Activated T-helper 2 cell treated with anti-CD3 and anti-CD28 coated beads, Interferon-gamma antibody, Interleukin-2, Interleukin-4, amounts not matched to agents 10 μg/mL and 5 μg/mL and 100 μg/mL, durations not matched to agents 14 hours and 24 hours and 36 hours (primary cell): ENCODE measurements at regions not wholly inside any gene's neighbourhood (a gene's known extent, or its start where the extent isn't known, plus 50 kb on each side); places are given as distances from the start of the nearest gene placed in this dataset.
"Not testable (repeated sequence)": the region's sequence is repeated elsewhere in the genome, so short reads cannot be mapped to it uniquely, and the experiment has no call there.

Source experiments
- DNase-seq: peaks from one replicate; pipeline ENCODE4 v3.0.0; 2021; ENCODE audit warnings: low spot score
- H3K27ac Mint-ChIP-seq: one replicate; pipeline ENCODE4 v1.8.0; 2021; ENCODE audit warnings: mixed read lengths
- H3K27me3 Mint-ChIP-seq: one replicate; pipeline ENCODE4 v1.8.0; 2021; ENCODE audit warnings: low read depth, mixed read lengths
- H3K36me3 Mint-ChIP-seq: one replicate; pipeline ENCODE4 v1.8.0; 2021; ENCODE audit warnings: low read depth, mixed read lengths
- H3K4me1 Mint-ChIP-seq: one replicate; pipeline ENCODE4 v1.8.0; 2021; ENCODE audit warnings: low read depth, mixed read lengths
- H3K4me3 Mint-ChIP-seq: one replicate; pipeline ENCODE4 v1.8.0; 2021; ENCODE audit warnings: low read depth, mild to moderate bottlenecking, moderate library complexity, mixed read lengths
- H3K9me3 Mint-ChIP-seq: one replicate; pipeline ENCODE4 v1.8.0; 2021; ENCODE audit warnings: mixed read lengths
- intact Hi-C: fragments of 100-400 bp; cut with micrococcal nuclease; formaldehyde crosslinking; loops from one replicate; pipeline ENCODE4 v1.15.1; 2023

DNA sequence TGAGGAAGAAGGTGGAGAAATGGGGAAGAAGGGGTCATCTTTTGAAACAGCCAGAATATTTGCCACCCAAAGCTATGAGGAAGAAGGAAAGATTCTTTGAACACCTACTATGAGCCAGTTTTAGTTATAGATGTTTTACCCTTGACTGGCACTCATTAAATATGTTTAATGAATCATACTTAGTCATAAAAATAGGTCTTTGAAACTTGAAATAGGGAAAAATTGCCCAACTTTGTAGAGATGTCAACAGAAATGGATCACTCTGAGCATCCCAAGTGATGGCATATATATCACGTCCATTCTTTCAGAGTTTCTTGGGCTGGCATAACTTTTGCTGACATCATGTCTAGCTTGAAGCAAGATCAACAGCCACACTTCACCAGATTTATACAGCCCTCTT lies 263.5 kb downstream of the RPAP3 start:
- intact Hi-C loops, result no loop called here
- no peaks in the 10 kb centered on the region for H3K27me3 Mint-ChIP-seq
- H3K36me3 Mint-ChIP-seq, result no peaks in the 10 kb centered on the region
- DNase-seq, result no peak
- no peaks in the 10 kb centered on the region for H3K4me1 Mint-ChIP-seq
- no peak overlapping the region for H3K27ac Mint-ChIP-seq
- H3K4me3 Mint-ChIP-seq, result no peak overlapping the region
- H3K9me3 Mint-ChIP-seq, result peaks cover 50% of the 10 kb centered on the region

DNA sequence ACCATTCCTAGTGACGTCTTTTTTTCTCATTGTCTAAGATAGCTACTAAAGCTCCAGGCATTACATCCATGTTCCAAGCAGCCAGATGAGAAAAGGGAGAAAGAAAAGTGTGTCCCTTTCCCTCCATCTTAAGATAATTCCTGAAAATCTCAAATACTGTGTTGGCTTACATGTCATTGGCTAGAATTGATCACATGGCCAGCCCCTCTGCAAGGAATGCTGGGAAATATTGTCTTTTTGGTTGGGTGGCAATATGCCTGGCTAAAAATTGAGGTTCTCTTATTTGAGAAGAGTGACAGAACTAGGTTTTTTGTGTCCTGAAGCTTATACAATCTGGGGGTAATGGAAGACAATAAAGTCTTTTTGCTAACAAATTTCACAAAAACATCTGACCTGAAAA lies 264.3 kb downstream of the RPAP3 start:
- Mint-ChIP-seq H3K9me3 (peaks cover 50% of the 10 kb centered on the region), H3K4me3 (no peak overlapping the region), H3K27ac (no peak overlapping the region), H3K4me1 (no peaks in the 10 kb centered on the region), H3K27me3 (no peaks in the 10 kb centered on the region), H3K36me3 (no peaks in the 10 kb centered on the region)
- intact Hi-C loops, result no loop called here
- no peak for DNase-seq

DNA sequence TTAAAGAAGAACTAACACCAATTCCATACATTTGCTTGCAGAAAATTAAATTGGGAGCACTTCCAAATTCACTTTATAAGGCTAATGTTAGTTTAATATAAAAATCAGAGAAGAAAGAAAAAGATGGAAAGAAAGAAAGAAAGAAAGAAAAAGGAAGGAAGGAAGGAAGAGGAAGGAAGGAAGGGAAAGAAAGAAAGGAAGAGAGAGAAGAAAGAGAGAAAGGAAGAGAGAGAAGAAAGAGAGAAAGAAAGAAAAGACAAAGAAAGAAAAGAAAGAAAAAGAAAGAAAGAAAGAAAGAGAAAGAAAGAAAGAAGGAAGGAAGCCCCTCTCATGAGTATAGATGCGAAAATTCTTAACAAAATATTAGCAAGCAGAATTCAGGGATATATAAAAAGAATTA lies 267.7 kb downstream of the RPAP3 start:
- peaks cover 49% of the 10 kb centered on the region for H3K9me3 Mint-ChIP-seq

DNA sequence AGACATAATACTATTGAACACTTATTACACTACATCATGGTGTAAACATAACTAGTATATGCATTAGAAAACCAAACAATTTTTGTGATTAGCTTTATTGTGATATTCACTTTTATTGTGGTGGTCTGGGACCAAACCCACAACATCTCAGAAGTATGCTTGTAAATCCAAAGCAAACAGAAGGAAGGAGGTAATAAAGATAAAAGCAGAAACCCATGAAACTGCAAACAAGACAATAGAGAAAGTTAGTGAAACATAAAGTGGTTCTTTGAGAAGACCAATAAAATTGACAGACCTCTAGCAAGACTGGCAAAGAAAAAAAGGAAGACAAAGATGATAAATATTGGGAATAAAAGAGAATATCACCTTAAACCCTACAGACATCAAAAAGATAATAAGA lies 268.3 kb downstream of the RPAP3 start:
- Mint-ChIP-seq H3K36me3 (no peaks in the 10 kb centered on the region), H3K4me1 (no peaks in the 10 kb centered on the region), H3K27me3 (no peaks in the 10 kb centered on the region), H3K9me3 (peaks cover 47% of the 10 kb centered on the region), H3K4me3 (no peak overlapping the region), H3K27ac (no peak overlapping the region)
- intact Hi-C loops, result no loop called here
- no peak for DNase-seq

More for the DNA sequence above, 267.7 kb downstream of the RPAP3 start:
- Mint-ChIP-seq H3K36me3 (no peaks in the 10 kb centered on the region), H3K27ac (no peak overlapping the region), H3K4me1 (no peaks in the 10 kb centered on the region), H3K27me3 (no peaks in the 10 kb centered on the region), H3K4me3 (no peak overlapping the region)
- no peak for DNase-seq
- intact Hi-C loops, result no loop called here

DNA sequence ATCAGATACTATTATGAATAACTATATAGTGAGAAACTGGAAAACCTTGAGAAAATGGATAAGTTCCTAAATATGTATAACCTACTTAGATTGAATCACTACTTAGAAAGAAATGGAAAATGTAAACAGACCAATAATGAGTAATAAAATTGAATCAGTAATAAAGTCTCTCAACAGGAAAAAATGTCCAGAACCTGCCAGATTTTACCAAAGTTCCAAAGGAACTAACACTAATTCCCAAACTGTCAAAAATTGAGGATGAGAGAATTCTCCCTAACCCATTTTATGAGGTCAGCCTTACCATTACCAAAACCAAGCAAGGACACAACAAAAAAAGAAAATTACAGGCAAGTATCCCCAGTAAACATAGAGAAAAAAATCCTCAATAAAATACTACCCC lies 272.0 kb downstream of the RPAP3 start:
- intact Hi-C loops, result no loop called here
- H3K27ac Mint-ChIP-seq, result no peak overlapping the region
- H3K36me3 Mint-ChIP-seq, result no peaks in the 10 kb centered on the region
- no peak overlapping the region for H3K4me3 Mint-ChIP-seq
- no peaks in the 10 kb centered on the region for H3K27me3 Mint-ChIP-seq
- DNase-seq, result no peak
- peaks cover 34% of the 10 kb centered on the region for H3K9me3 Mint-ChIP-seq
- no peaks in the 10 kb centered on the region for H3K4me1 Mint-ChIP-seq

DNA sequence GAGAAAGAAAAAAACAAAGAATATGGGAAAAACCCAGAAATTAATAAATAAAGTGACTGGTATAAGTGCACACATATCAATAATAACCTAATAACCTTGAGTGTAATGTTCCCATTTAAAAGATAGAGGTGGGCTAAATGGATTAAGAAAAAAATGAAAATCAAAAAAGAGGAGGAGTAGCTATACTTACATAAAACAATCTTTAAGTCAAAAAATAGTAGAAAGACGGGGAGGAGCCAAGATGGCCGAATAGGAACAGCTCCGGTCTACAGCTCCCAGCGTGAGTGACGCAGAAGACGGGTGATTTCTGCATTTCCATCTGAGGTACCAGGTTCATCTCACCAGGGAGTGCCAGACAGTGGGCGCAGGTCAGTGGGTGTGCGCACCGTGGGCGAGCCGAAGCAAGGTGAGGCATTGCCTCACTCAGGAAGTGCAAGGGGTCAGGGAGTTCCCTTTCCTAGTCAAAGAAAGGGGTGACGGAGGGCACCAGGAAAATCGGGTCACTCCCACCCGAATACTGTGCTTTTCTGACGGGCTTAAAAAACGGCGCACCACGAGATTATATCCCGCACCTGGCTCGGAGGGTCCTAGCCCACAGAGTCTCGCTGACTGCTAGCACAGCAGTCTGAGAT lies 279.0 kb downstream of the RPAP3 start:
- H3K4me1 Mint-ChIP-seq, intact Hi-C loops, H3K36me3 Mint-ChIP-seq, DNase-seq, H3K9me3 Mint-ChIP-seq, H3K27me3 Mint-ChIP-seq, H3K27ac Mint-ChIP-seq: not testable (repeated sequence)
- H3K4me3 Mint-ChIP-seq, result peak overlapping the region; percentile 35

DNA sequence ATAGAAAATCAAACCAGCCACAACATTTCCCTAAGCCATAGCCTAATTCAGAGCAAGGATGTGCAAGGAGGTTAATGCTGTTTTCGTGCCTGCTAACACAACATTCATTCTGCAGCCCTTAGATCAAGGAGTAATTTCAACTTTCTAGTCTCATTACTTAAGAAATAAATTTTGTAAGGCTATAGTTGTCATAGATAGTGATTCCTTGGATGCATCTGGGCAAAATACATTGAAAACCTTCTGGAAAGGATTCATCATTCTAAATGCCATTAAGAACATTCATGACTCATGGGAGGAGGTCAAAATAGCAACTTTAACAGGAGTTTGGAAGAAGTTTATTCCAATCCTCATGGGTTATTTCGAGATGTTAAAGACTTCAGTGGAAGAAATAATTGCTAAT lies 283.2 kb downstream of the RPAP3 start:
- Mint-ChIP-seq H3K27ac (no peak overlapping the region), H3K27me3 (no peaks in the 10 kb centered on the region), H3K9me3 (peaks cover 8% of the 10 kb centered on the region), H3K4me3 (no peak overlapping the region), H3K36me3 (no peaks in the 10 kb centered on the region), H3K4me1 (peaks cover 10% of the 10 kb centered on the region)
- DNase-seq, result no peak
- intact Hi-C loops, result no loop called here

DNA sequence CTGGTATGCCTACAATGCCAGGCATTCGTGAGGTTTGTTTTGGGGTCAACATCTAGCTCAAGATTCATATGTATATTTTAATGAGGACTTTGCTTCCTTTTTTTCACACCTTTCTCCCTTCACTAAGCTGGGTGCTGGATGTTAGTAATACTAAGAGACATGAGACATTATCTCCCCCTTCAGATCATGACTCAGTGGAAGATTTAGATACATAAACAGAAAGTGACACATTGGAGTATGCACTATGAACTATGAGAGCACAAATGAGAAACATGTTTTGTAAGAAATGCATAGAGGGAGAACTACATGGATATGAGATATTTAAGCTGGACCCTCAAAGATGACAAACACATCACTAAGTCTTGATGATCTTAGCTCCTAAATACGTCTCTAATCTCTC lies 286.3 kb downstream of the RPAP3 start:
- H3K27ac Mint-ChIP-seq, result peak overlapping the region; percentile 7
- no peaks in the 10 kb centered on the region for H3K9me3 Mint-ChIP-seq
- no peak for DNase-seq
- no peak overlapping the region for H3K4me3 Mint-ChIP-seq
- H3K4me1 Mint-ChIP-seq, result peaks cover 17% of the 10 kb centered on the region
- peaks cover 3% of the 10 kb centered on the region for H3K36me3 Mint-ChIP-seq
- no peaks in the 10 kb centered on the region for H3K27me3 Mint-ChIP-seq
- intact Hi-C loops, result loop anchor here (1.0 kb wide), 1 partner anchor 58 kb away; no protein-coding TSS in a partner anchor

DNA sequence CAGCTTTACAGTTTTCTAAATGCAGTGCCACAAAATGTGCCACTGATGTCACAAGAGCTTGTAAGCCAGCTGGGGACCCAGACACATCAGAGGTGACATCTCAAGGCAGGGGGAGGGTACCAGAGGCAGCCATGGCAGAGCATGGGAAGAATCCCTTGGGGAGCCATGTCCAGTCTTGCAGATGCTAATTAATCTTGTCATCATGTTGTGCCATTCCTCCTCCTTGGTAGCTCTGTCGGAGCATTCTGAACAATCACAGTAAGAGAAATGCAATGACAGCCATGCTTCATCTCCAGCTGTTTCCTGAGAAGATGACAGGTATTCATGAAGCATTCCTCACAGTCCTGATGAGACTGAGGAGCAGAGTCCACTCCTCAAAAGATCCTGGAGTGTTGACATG lies 287.9 kb downstream of the RPAP3 start:
- H3K27ac Mint-ChIP-seq, result no peak overlapping the region
- no peaks in the 10 kb centered on the region for H3K27me3 Mint-ChIP-seq
- DNase-seq, result no peak
- H3K9me3 Mint-ChIP-seq, result no peaks in the 10 kb centered on the region
- H3K4me3 Mint-ChIP-seq, result no peak overlapping the region
- H3K4me1 Mint-ChIP-seq, result peaks cover 23% of the 10 kb centered on the region
- peaks cover 5% of the 10 kb centered on the region for H3K36me3 Mint-ChIP-seq
- intact Hi-C loops, result no loop called here

DNA sequence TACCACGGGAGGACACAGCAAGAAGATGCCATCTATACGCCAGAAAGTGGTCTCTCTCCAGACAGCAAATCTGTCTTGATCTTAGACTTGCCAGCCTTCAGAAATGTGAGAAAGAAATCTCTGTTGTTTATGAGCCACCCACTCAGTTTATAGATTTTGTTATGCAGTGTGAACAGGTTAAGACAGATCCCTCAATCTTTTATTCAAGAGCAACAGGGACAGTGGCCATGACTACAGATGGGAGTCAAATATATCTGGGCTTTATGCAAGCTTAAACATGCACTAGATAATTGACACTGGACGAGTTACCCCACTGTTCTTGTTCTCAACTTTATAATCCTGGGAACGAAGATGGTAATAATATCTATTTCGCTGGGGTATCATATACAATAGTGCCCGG lies 288.7 kb downstream of the RPAP3 start:
- DNase-seq, result no peak
- H3K4me3 Mint-ChIP-seq, result no peak overlapping the region
- peaks cover 5% of the 10 kb centered on the region for H3K36me3 Mint-ChIP-seq
- no peaks in the 10 kb centered on the region for H3K27me3 Mint-ChIP-seq
- no peaks in the 10 kb centered on the region for H3K9me3 Mint-ChIP-seq
- intact Hi-C loops, result no loop called here
- H3K27ac Mint-ChIP-seq, result no peak overlapping the region
- H3K4me1 Mint-ChIP-seq, result peaks cover 29% of the 10 kb centered on the region

DNA sequence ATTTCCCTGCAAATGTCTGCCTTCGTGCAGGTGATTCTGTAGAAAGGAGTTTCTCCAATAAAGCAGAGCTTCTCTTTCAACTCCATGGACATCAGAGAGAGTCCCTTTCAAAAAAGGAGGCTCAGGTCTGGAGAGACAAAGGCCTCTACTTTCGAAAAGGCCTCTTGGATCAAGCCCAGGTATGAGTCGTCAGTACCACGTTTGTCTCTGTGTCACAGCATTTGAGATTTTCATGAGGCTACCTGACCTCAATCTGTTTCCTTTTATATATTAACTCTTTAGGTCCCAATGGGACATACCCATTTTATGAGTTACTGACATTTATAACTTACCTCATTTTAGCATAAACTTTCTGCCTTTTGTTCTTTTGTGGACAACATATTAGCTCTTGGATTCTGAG lies 290.8 kb downstream of the RPAP3 start:
- DNase-seq, result no peak
- H3K4me1 Mint-ChIP-seq, result peaks cover 30% of the 10 kb centered on the region
- no peak overlapping the region for H3K4me3 Mint-ChIP-seq
- H3K27me3 Mint-ChIP-seq, result no peaks in the 10 kb centered on the region
- H3K27ac Mint-ChIP-seq, result no peak overlapping the region
- H3K9me3 Mint-ChIP-seq, result no peaks in the 10 kb centered on the region
- intact Hi-C loops, result no loop called here
- H3K36me3 Mint-ChIP-seq, result peaks cover 5% of the 10 kb centered on the region

DNA sequence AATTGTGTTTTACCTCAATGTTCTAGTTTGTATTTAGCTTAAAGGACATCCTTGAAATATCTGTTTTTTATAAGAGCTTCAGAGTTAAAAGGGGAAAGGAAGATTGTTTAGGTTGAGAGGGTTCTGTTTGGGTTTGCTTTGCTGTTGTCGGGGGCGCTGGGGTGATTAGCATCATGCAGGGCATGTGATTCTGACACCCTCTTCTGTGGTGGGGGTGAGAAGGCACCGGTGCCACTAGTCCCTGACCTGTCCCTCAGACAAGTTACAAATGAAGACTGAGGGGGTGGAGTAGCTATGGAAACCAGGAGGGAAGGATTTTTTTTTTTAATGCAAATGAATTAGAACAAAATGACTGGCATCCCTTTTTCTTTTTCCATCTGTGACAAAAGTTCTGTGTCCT lies 291.3 kb downstream of the RPAP3 start:
- Mint-ChIP-seq H3K27me3 (no peaks in the 10 kb centered on the region), H3K4me1 (peaks cover 25% of the 10 kb centered on the region), H3K4me3 (no peak overlapping the region), H3K36me3 (peaks cover 5% of the 10 kb centered on the region), H3K9me3 (no peaks in the 10 kb centered on the region), H3K27ac (no peak overlapping the region)
- intact Hi-C loops, result no loop called here
- DNase-seq, result no peak

DNA sequence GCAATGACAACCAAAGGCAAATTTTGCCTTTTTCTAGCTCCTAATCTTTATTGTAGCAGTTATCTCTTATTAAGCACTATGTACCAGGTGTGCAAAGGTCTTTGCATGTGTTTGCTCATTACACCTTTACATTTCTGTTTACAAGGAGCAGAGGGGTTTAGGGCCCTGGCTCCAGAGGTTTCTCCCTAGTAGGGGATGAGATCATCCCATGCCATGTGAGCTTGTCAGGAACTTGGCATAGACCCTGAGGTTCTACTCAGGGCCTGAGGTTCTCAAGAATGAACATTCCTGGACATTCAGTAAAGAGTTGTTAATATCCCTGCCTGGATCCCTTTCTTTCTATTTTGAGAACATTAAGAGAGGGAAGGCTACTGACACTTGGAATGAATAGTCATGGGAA lies 292.0 kb downstream of the RPAP3 start:
- H3K27ac Mint-ChIP-seq, result no peak overlapping the region
- peaks cover 24% of the 10 kb centered on the region for H3K4me1 Mint-ChIP-seq
- intact Hi-C loops, result no loop called here
- peaks cover 5% of the 10 kb centered on the region for H3K36me3 Mint-ChIP-seq
- no peak overlapping the region for H3K4me3 Mint-ChIP-seq
- H3K9me3 Mint-ChIP-seq, result no peaks in the 10 kb centered on the region
- H3K27me3 Mint-ChIP-seq, result no peaks in the 10 kb centered on the region
- no peak for DNase-seq
